ENCODE measurements at regions not wholly inside any gene's neighbourhood (a gene's known extent, or its start where the extent isn't known, plus 50 kb on each side); places are given as distances from the start of the nearest gene placed in this dataset.

- no peak overlapping the region for H3K4me3 Mint-ChIP-seq
- no peaks in the 10 kb centered on the region; the same call in 1 of the 3 replicates for H3K9me3 Mint-ChIP-seq
- H3K27me3 Mint-ChIP-seq (ENCODE audit: insufficient read depth, low read depth, poor library complexity), result peaks cover 14% of the 10 kb centered on the region
- H3K27ac ChIP-seq (ENCODE audit: low read depth), result no peak overlapping the region
- H3K4me1 Mint-ChIP-seq, result no peaks in the 10 kb centered on the region
- no peaks in the 10 kb centered on the region; the same call in 2 of the 3 replicates for H3K36me3 Mint-ChIP-seq (ENCODE audit: low read depth)
- no peaks in the 10 kb centered on the region for H3K79me2 ChIP-seq (replicated peaks; ENCODE audit: insufficient read depth)
- ATAC-seq, result no peak
- H3K27ac Mint-ChIP-seq, result no peak overlapping the region
- no peak for DNase-seq (ENCODE audit: low spot score)
- H2AFZ ChIP-seq, result no peak overlapping the region
- H4K20me1 ChIP-seq (replicated peaks; ENCODE audit: insufficient read depth), result no peaks in the 10 kb centered on the region
- H3K36me3 ChIP-seq (ENCODE audit: insufficient read depth), result no peaks in the 10 kb centered on the region
- no peak for TF ChIP-seq JUNB (IDR thresholded peaks at IDR 0.05; ENCODE audit: unreplicated experiment)
- TF ChIP-seq EZH2 (IDR thresholded peaks at IDR 0.05; ENCODE audit: low read depth, unreplicated experiment), result no peak
- no peak for TF ChIP-seq EZH2phosphoT487 (IDR thresholded peaks at IDR 0.05; ENCODE audit: unreplicated experiment)
- TF ChIP-seq ZNF331 (CRISPR knock-in tag; IDR thresholded peaks at IDR 0.05; ENCODE audit: low read depth), result no peak
- TF ChIP-seq ZNF114 (CRISPR knock-in tag; IDR thresholded peaks at IDR 0.05), result no peak
- no peak for TF ChIP-seq CREB1 (CRISPR knock-in tag; IDR thresholded peaks at IDR 0.05; ENCODE audit: low read depth)
- TF ChIP-seq STAT1 (IDR thresholded peaks at IDR 0.05; ENCODE audit: unreplicated experiment), result no peak
- TF ChIP-seq REST (IDR thresholded peaks at IDR 0.05; ENCODE audit: unreplicated experiment), result no peak
- no peak for TF ChIP-seq ETS1 (IDR thresholded peaks at IDR 0.05)
- H3K27me3 ChIP-seq (ENCODE audit: insufficient read depth), result no peaks in the 10 kb centered on the region
- H3K4me2 ChIP-seq, result no peak overlapping the region
- H3K4me3 ChIP-seq, result no peak overlapping the region
- H3K9me2 ChIP-seq (ENCODE audit: insufficient read depth), result no peaks in the 10 kb centered on the region
- no peaks in the 10 kb centered on the region for H3K4me1 ChIP-seq (ENCODE audit: insufficient read depth)
- H3F3A ChIP-seq (replicated peaks; ENCODE audit: low read depth), result no peaks in the 10 kb centered on the region
These were observed 527.8 kb downstream of the BRD1 start for GRCh38 chr22:49299821-49300231.

- Mint-ChIP-seq H3K9me3 (no peaks in the 10 kb centered on the region; the same call in 1 of the 3 replicates), H3K4me1 (no peaks in the 10 kb centered on the region), H3K27ac (no peak overlapping the region), H3K27me3 (ENCODE audit: insufficient read depth, low read depth, poor library complexity) (peaks cover 14% of the 10 kb centered on the region), H3K36me3 (ENCODE audit: low read depth) (peaks cover 2% of the 10 kb centered on the region; the same call in 1 of the 3 replicates), H3K4me3 (no peak overlapping the region)
- Histone ChIP-seq H3K4me2 (no peak overlapping the region), H2AFZ (no peak overlapping the region), H3K36me3 (ENCODE audit: insufficient read depth) (no peaks in the 10 kb centered on the region), H3F3A (replicated peaks; ENCODE audit: low read depth) (no peaks in the 10 kb centered on the region), H3K27ac (ENCODE audit: low read depth) (no peak overlapping the region), H4K20me1 (replicated peaks; ENCODE audit: insufficient read depth) (no peaks in the 10 kb centered on the region), H3K4me1 (ENCODE audit: insufficient read depth) (no peaks in the 10 kb centered on the region), H3K4me3 (no peak overlapping the region), H3K9me2 (ENCODE audit: insufficient read depth) (no peaks in the 10 kb centered on the region), H3K79me2 (replicated peaks; ENCODE audit: insufficient read depth) (no peaks in the 10 kb centered on the region), H3K27me3 (ENCODE audit: insufficient read depth) (no peaks in the 10 kb centered on the region)
- no peak for ATAC-seq
- no peak for DNase-seq (ENCODE audit: low spot score)
- TF ChIP-seq ZNF331 (CRISPR knock-in tag; IDR thresholded peaks at IDR 0.05; ENCODE audit: low read depth) (no peak), ZNF462 (CRISPR knock-in tag; IDR thresholded peaks at IDR 0.05) (no peak), STAT1 (IDR thresholded peaks at IDR 0.05; ENCODE audit: unreplicated experiment) (no peak)
These were observed 528.6 kb downstream of the BRD1 start for GRCh38 chr22:49298834-49299750.

Measured in GM23338 (cell line).